ENCODE measurements at regions not wholly inside any gene's neighbourhood (a gene's known extent, or its start where the extent isn't known, plus 50 kb on each side); places are given as distances from the start of the nearest gene placed in this dataset.

DNA sequence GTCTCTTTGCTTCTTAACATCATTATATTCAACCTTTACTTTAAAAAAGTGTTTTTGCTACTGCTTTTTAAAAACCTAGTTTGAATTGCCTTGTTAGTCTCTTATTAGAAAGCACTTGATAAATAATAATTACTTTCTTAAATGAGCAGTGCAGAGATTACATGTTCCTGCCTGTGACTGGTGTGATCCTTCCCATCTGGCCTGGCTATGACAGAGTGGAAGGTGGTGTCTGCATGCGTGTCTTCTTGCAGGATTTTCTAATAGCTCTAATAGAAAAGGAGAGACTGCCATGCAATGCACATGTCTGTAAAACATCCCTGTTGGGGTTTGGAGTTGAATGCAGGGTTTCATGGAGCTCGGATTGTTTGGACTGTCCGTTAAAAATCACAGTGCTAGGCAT lies 425.8 kb upstream of the TPM1 start:
- TF ChIP-seq POLR2AphosphoS5 (IDR thresholded peaks at IDR 0.05; ENCODE audit: low read depth, low read length) (no peak), POLR2A (IDR thresholded peaks at IDR 0.05; ENCODE audit: low read depth, low read length) (no peak), SPI1 (IDR thresholded peaks at IDR 0.05; ENCODE audit: low read depth, low read length) (no peak), TAF1 (IDR thresholded peaks at IDR 0.05; ENCODE audit: low read depth, low read length) (no peak)
